PC-3 (cell line): ENCODE measurements at regions not wholly inside any gene's neighbourhood (a gene's known extent, or its start where the extent isn't known, plus 50 kb on each side); places are given as distances from the start of the nearest gene placed in this dataset.

Experiments used
- ATAC-seq: fragments of 200-7000 bp; cut with Tn5 transposase; 2 replicates; pipeline ENCODE4 v1.9.1; 2020; ENCODE audit warnings: mild to moderate bottlenecking, moderate library complexity
- BruUV-seq: library from RNA; stranded (reverse); fragments of 400-500 nt; replicated peaks from 2 replicates; lab custom pipeline; 2021; lab: Mats Ljungman, UMichigan
- CTCF ChIA-PET: fragments of 300-600 bp; sonication (Branson Sonifier 250); formaldehyde crosslinking; loops from one replicate; lab custom pipeline; 2022; ENCODE audit warnings: antibody characterized with exemption; lab: Charles Lee
- POLR2A ChIA-PET: fragments of 300-600 bp; sonication (Branson Sonifier 250); formaldehyde crosslinking; loops from one replicate; lab custom pipeline; 2022; ENCODE audit warnings: antibody characterized with exemption; ENCODE audit not compliant: unreplicated experiment; lab: Charles Lee
- DNase-seq: peaks from one replicate; pipeline ENCODE4 v3.0.0-alpha.2; 2015
- H2AFZ ChIP-seq: fragments of 300-600 bp; sonication (generic); 2 replicates; pipeline ENCODE4 v1.6.0; 2016; ENCODE audit warnings: antibody characterized with exemption, low read length
- H3F3A ChIP-seq: fragments of 300-600 bp; sonication (generic); one replicate; pipeline ENCODE4 v1.6.0; 2017; ENCODE audit warnings: antibody characterized with exemption, low read length, control low read depth, mild to moderate bottlenecking; ENCODE audit not compliant: unreplicated experiment
- H3K27ac ChIP-seq: fragments of 300-600 bp; sonication (generic); 2 replicates; pipeline ENCODE4 v1.5.1; 2016; ENCODE audit warnings: mild to moderate bottlenecking, low read length
- H3K27me3 ChIP-seq: fragments of 300-600 bp; sonication (generic); 2 replicates; pipeline ENCODE4 v1.6.1; 2016; ENCODE audit warnings: low read length, mixed read lengths
- H3K36me3 ChIP-seq: fragments of 300-600 bp; sonication (generic); 2 replicates; pipeline ENCODE4 v1.6.1; 2016; ENCODE audit warnings: low read depth, mixed run types, low read length, mixed read lengths
- H3K4me1 ChIP-seq: fragments of 300-600 bp; sonication (generic); 2 replicates; pipeline ENCODE4 v1.5.1; 2016; ENCODE audit warnings: low read length; ENCODE audit not compliant: insufficient read depth
- H3K4me2 ChIP-seq: fragments of 300-600 bp; sonication (generic); 2 replicates; pipeline ENCODE4 v1.6.0; 2016; ENCODE audit warnings: low read length
- H3K4me3 ChIP-seq: fragments of 300-600 bp; sonication (generic); 2 replicates; pipeline ENCODE4 v1.5.1; 2016; ENCODE audit warnings: mild to moderate bottlenecking, low read length, mixed read lengths
- H3K79me2 ChIP-seq: fragments of 300-600 bp; sonication (generic); 2 replicates; pipeline ENCODE4 v1.6.1; 2017; ENCODE audit warnings: low read length, mixed read lengths
- H3K9ac ChIP-seq: fragments of 300-600 bp; sonication (generic); 2 replicates; pipeline ENCODE4 v1.6.0; 2016; ENCODE audit warnings: mild to moderate bottlenecking, low read length
- H3K9me2 ChIP-seq: fragments of 300-600 bp; sonication (generic); replicated peaks from 2 replicates; pipeline ENCODE4 v1.6.1; 2016; ENCODE audit warnings: mixed run types, low read length, mixed read lengths
- H3K9me3 ChIP-seq: fragments of 300-600 bp; sonication (generic); 2 replicates; pipeline ENCODE4 v1.6.1; 2016; ENCODE audit warnings: low read length, mixed read lengths
- H4K20me1 ChIP-seq: fragments of 300-600 bp; sonication (generic); 2 replicates; pipeline ENCODE4 v1.6.1; 2016; ENCODE audit warnings: low read length, mixed read lengths
- CTCF ChIP-seq: fragments of 300-600 bp; sonication (generic); conservative IDR thresholded peaks from 2 replicates; pipeline ENCODE4 v1.5.1; 2017; ENCODE audit warnings: antibody characterized with exemption, low read depth, mild to moderate bottlenecking, low read length
- EZH2 ChIP-seq: fragments of 300-600 bp; sonication (generic); IDR thresholded peaks from one replicate; pipeline ENCODE4 v1.6.1; 2017; ENCODE audit warnings: antibody characterized with exemption, mild to moderate bottlenecking, low read length; ENCODE audit not compliant: unreplicated experiment
- EZH2phosphoT487 ChIP-seq: fragments of 300-600 bp; sonication (generic); IDR thresholded peaks from 2 replicates; pipeline ENCODE4 v1.6.1; 2018; ENCODE audit warnings: mild to moderate bottlenecking, antibody characterized with exemption, low read length, borderline replicate concordance
- intact Hi-C: fragments of 100-400 bp; cut with micrococcal nuclease; formaldehyde crosslinking; loops from 2 replicates; pipeline ENCODE4 v1.9.0; 2023

GRCh38 chr11:11025087-11025486 is 167.2 kb upstream of the ZBED5 start:
- H3K36me3 ChIP-seq: no peaks in the 10 kb centered on the region
- H3K4me1 ChIP-seq: peaks cover 17% of the 10 kb centered on the region
- no peaks in the 10 kb centered on the region for H3K9me3 ChIP-seq
- no peaks in the 10 kb centered on the region for H3K79me2 ChIP-seq
- H3K9me2 ChIP-seq: no peaks in the 10 kb centered on the region
- H3F3A ChIP-seq: no peaks in the 10 kb centered on the region
- ATAC-seq (peak; percentile 30; the same call in 1 of the 2 replicates), DNase-seq (peak; percentile 71)
- H3K27ac ChIP-seq: no peak overlapping the region
- no TSS peak for BruUV-seq
- H3K9ac ChIP-seq: no peak overlapping the region
- H3K27me3 ChIP-seq: no peaks in the 10 kb centered on the region
- no peak overlapping the region for H2AFZ ChIP-seq
- H3K4me2 ChIP-seq: no peak overlapping the region
- H4K20me1 ChIP-seq: no peaks in the 10 kb centered on the region
- H3K4me3 ChIP-seq: no peak overlapping the region
- TF ChIP-seq EZH2 (no peak), EZH2phosphoT487 (no peak), CTCF (no peak)
- intact Hi-C loops: loop anchor here (10.0 kb wide), 2 partner anchors 170 to 1020 kb away; partner anchors contain the start of gene ZBED5
- ChIA-PET POLR2A (no interaction called here), CTCF (no interaction called here)

DNA sequence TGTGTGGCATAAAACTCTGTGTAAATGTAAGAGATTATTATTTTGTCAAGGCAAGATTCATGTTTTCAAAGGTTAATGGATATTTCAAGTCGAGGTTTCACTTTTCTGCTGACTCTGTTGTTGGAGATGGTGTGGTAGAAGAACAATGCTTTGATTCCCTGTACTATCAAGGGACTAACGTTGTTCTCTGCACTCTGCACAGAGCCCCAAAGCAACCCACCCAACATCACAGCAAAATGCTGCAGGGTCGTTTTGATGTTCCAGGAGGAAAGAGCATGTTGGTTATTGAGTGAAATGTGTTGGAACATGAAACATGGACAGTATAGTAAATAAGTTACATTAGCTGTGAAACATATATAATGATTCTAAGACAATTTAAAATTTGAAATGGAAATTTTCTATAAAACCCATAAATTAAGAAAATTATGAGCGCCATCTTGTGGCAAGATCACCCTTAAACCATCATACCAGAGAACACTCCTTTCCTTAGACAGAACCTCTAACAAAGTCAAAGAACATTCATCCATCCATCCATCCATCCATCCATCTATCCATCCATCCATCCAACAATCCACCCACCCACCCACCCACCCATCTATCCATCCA is 164.4 kb upstream of the ZBED5 start:
- no peaks in the 10 kb centered on the region for H3K79me2 ChIP-seq
- H3K9me3 ChIP-seq: no peaks in the 10 kb centered on the region
- no peak for TF ChIP-seq EZH2phosphoT487
- TF ChIP-seq EZH2: no peak
- peak; percentile 56 for TF ChIP-seq CTCF
- CTCF ChIA-PET: interaction anchor here (1.7 to 2.1 kb wide), 2 partner anchors 88 kb away, joined by 8 to 47 read pairs; no protein-coding TSS in a partner anchor
- H3K27me3 ChIP-seq: no peaks in the 10 kb centered on the region
- POLR2A ChIA-PET: no interaction called here
- BruUV-seq: no TSS peak
- no peaks in the 10 kb centered on the region for H3K9me2 ChIP-seq
- H3F3A ChIP-seq: no peaks in the 10 kb centered on the region
- peak; percentile 34; the same call in 1 of the 2 replicates for ATAC-seq
- H3K36me3 ChIP-seq: no peaks in the 10 kb centered on the region
- no peak overlapping the region for H3K27ac ChIP-seq
- peaks cover 6% of the 10 kb centered on the region for H3K4me1 ChIP-seq
- H3K4me2 ChIP-seq: no peak overlapping the region
- no peak overlapping the region for H3K9ac ChIP-seq
- no peak overlapping the region for H2AFZ ChIP-seq
- no peak overlapping the region for H3K4me3 ChIP-seq
- no peaks in the 10 kb centered on the region for H4K20me1 ChIP-seq
- DNase-seq: peak; percentile 57
- intact Hi-C loops: loop anchor here (1.0 to 10.0 kb wide), 5 partner anchors 89 to 1023 kb away; partner anchors contain the start of gene ZBED5

DNA sequence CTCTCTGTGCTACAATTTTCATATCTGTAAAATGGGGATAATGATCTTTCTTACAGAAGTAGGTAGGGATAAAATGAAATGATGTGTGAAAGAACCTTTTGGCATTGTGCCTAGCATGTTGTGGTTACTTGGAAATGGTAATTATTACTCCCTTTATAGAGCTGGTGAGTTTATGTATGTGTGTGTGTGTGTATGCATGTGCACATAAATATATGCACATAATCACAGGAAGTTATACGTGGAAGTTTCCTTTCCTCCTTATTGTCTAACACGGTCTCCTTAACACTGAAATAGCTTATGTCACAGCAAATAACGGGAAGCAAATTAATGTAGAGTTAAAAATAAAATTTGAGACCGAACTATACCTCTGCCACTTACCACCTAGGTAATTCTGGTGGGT is 163.7 kb upstream of the ZBED5 start:
- intact Hi-C loops: loop anchor here (10.0 kb wide), 2 partner anchors 167 to 1023 kb away; partner anchors contain the start of gene ZBED5
- Histone ChIP-seq H3K79me2 (no peaks in the 10 kb centered on the region), H3K4me2 (no peak overlapping the region), H3K36me3 (no peaks in the 10 kb centered on the region), H3K4me3 (no peak overlapping the region), H4K20me1 (no peaks in the 10 kb centered on the region), H3K27me3 (no peaks in the 10 kb centered on the region), H3K9me2 (no peaks in the 10 kb centered on the region), H3K27ac (no peak overlapping the region), H3F3A (no peaks in the 10 kb centered on the region), H3K9me3 (no peaks in the 10 kb centered on the region), H3K9ac (no peak overlapping the region), H3K4me1 (no peaks in the 10 kb centered on the region; the same call in 1 of the 2 replicates), H2AFZ (no peak overlapping the region)
- BruUV-seq: no TSS peak
- TF ChIP-seq CTCF: no peak
- TF ChIP-seq EZH2: no peak
- TF ChIP-seq EZH2phosphoT487: no peak
- ChIA-PET POLR2A (no interaction called here), CTCF (interaction anchor here (0.6 to 2.1 kb wide), 3 partner anchors 87 to 766 kb away, joined by 3 to 47 read pairs (median 7); no protein-coding TSS in a partner anchor)
- DNase-seq (no peak), ATAC-seq (no peak)
